Upper lobe of right lung (tissue), 1 donor: ENCODE measurements at regions not wholly inside any gene's neighbourhood (a gene's known extent, or its start where the extent isn't known, plus 50 kb on each side); places are given as distances from the start of the nearest gene placed in this dataset.

ENCODE experiments used
- ATAC-seq: fragments of 200-7000 bp; cut with Tn5 transposase; one replicate; pipeline ENCODE4 v1.9.1; 2020; ENCODE audit warnings: mild to moderate bottlenecking, moderate library complexity
- DNase-seq: peaks from one replicate; pipeline ENCODE4 v3.0.0-alpha.2; 2020
- H3K27ac ChIP-seq: fragments of 200-600 bp; one replicate; pipeline ENCODE4 v1.8.0; 2022
- H3K27me3 ChIP-seq: fragments of 200-600 bp; one replicate; pipeline ENCODE4 v1.8.0; 2022; ENCODE audit warnings: mild to moderate bottlenecking
- H3K36me3 ChIP-seq: fragments of 200-600 bp; one replicate; pipeline ENCODE4 v1.8.0; 2022
- H3K4me1 ChIP-seq: fragments of 200-600 bp; one replicate; pipeline ENCODE4 v1.8.0; 2022
- H3K4me3 ChIP-seq: fragments of 200-600 bp; one replicate; pipeline ENCODE4 v1.8.0; 2022; ENCODE audit warnings: mild to moderate bottlenecking
- H3K9me3 ChIP-seq: fragments of 200-600 bp; one replicate; pipeline ENCODE4 v1.8.0; 2022
- intact Hi-C: fragments of 100-400 bp; cut with DNase I; formaldehyde crosslinking; loops from one replicate; pipeline ENCODE4 v1.11.0; 2022
- TF ChIP-seq, protein P1 (sequence below): fragments of 200-600 bp; IDR thresholded peaks from one replicate; pipeline ENCODE4 v1.8.0; 2022; ENCODE audit warnings: antibody characterized with exemption
- donor health status: DM: no; HTN: yes; CAD: no; lungs with severe emphysema.

DNA sequence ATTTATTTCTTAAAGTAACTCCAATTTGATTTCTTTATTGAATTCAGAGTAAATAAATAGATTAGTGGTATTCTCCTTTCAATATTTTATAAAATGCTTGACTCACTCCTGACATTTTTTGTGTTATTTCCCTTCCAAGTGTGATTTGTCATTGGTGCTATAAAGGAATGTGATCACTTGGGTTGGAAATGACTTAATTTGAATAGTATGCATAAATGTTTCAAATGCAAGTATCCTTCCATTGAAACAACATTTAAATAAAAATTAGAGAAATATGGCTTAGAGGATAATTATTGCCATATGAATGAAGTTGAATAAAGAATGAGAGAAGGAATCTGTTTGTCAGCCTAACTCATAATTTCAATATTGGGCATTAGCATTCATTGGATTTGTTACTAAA is 182.7 kb downstream of the PABPC4L start:
- Histone ChIP-seq H3K27me3 (no peaks in the 10 kb centered on the region), H3K4me1 (no peaks in the 10 kb centered on the region), H3K27ac (no peak overlapping the region), H3K4me3 (no peak overlapping the region), H3K9me3 (no peaks in the 10 kb centered on the region), H3K36me3 (no peaks in the 10 kb centered on the region)
- DNase-seq (no peak), ATAC-seq (no peak)
- TF ChIP-seq, protein P1, sequence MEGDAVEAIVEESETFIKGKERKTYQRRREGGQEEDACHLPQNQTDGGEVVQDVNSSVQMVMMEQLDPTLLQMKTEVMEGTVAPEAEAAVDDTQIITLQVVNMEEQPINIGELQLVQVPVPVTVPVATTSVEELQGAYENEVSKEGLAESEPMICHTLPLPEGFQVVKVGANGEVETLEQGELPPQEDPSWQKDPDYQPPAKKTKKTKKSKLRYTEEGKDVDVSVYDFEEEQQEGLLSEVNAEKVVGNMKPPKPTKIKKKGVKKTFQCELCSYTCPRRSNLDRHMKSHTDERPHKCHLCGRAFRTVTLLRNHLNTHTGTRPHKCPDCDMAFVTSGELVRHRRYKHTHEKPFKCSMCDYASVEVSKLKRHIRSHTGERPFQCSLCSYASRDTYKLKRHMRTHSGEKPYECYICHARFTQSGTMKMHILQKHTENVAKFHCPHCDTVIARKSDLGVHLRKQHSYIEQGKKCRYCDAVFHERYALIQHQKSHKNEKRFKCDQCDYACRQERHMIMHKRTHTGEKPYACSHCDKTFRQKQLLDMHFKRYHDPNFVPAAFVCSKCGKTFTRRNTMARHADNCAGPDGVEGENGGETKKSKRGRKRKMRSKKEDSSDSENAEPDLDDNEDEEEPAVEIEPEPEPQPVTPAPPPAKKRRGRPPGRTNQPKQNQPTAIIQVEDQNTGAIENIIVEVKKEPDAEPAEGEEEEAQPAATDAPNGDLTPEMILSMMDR: no peak
- intact Hi-C loops: no loop called here

DNA sequence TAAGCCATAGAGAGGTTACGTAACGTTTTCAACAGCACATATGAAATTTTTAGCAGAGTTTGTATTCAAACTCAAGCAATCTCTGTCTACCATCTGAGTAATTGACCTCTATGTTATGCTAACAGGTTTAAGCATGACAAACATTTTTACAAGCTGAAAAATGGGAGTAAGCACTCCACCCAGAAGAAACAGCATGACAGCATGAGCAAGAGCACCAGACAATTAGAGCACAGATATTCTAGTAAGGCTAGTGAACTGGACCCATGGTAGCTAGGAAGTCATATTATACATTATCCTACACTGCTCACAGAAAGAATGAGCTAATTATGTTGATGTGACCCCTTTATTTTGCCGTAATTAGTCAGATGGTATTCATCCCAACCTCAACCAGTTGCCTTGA is 200.5 kb downstream of the PABPC4L start:
- Histone ChIP-seq H3K36me3 (no peaks in the 10 kb centered on the region), H3K27me3 (no peaks in the 10 kb centered on the region), H3K4me3 (no peak overlapping the region), H3K27ac (no peak overlapping the region), H3K4me1 (no peaks in the 10 kb centered on the region), H3K9me3 (no peaks in the 10 kb centered on the region)
- ATAC-seq: no peak
- TF ChIP-seq, protein P1: no peak
- intact Hi-C loops: no loop called here
- no peak for DNase-seq

DNA sequence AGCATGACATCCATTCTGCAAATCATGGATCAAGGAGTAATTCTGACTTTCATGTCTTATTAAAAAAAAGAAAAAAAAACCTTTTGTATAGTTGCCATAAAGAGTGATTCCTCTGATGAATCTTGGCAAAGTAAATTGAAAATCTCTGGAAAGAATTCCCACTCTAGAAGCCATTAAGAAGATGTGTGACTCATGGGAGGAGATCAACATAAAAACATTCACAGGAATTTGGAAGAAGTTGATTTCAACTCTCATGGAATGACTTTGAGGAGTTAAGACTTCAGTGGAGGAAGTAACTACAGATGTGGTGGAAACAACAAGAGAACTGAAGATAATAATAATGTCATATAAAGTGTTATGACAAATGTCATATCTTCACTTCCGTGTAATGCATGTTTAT is 204.2 kb downstream of the PABPC4L start:
- Histone ChIP-seq H3K4me1 (no peaks in the 10 kb centered on the region), H3K27me3 (no peaks in the 10 kb centered on the region), H3K4me3 (no peak overlapping the region), H3K36me3 (no peaks in the 10 kb centered on the region), H3K9me3 (no peaks in the 10 kb centered on the region), H3K27ac (no peak overlapping the region)
- TF ChIP-seq, protein P1: no peak
- intact Hi-C loops: no loop called here
- ATAC-seq (no peak), DNase-seq (no peak)

DNA sequence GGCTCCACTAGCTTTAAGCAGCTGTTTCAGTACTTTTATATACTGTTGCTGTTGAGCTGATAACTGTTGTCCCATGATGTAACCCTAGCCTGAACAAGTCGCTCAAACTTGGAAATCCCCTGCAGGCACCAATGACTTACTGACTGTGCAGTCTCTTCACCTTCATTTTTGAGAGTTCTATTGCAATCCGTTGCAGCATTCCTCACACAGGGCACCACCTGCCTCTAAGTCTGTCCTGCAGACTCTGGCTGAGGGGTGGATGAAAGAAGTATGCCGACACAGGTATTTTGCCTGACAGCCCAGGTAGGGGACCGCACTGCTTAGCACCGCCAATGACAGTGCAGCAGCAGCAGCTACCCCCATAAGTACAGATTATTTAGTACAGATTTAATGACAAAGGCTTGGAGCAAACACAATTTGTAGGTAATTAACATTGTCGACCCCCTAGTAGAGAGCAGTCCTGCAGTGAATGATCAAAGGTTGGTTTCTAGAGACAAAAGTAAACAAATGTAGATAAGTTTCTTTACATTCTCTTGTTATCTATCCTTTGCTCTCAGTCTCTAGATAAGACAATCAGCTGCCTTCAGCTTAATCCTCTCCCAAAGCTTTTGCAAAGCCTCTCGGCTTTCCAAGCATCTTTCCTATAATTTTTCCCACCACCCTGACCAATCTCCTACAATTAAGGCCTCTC is 205.0 kb downstream of the PABPC4L start:
- Histone ChIP-seq H3K36me3 (no peaks in the 10 kb centered on the region), H3K4me1 (no peaks in the 10 kb centered on the region), H3K4me3 (no peak overlapping the region), H3K9me3 (no peaks in the 10 kb centered on the region), H3K27me3 (no peaks in the 10 kb centered on the region), H3K27ac (no peak overlapping the region)
- intact Hi-C loops: no loop called here
- ATAC-seq (no peak), DNase-seq (no peak)
- TF ChIP-seq, protein P1: no peak

DNA sequence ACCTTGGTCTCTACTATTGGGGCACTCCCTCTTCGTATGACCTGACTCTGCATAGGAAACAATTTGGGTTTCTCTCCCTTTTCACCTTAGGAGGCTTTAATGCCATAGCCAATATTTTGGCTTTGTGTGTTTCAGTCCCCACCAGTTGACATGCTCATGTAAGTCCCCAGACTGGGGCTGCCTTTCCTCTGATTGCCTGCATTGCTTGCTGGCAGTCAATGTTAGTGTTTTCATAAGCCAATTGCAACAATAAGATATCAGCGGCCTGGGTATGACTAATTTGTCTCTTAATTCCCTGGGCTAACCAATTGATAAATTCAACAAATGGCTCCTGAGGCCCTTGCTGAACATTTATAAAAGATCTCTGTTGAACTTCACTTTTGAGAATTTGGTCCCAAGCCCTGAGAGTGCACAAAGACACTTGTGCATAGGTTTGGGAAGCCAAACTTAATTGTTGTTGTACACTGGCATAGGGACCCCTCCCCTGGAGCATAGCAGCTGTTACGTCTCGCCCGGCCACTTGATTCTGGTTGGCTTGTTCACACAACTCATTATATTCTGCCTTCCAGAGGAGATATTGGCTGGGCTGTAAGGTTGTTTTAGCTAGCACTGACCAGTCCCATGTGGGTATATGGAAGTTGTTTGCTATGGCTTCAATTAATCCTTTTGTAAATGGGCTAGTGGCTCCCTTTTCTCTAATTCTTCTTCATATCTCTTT is 206.2 kb downstream of the PABPC4L start:
- no peaks in the 10 kb centered on the region for H3K36me3 ChIP-seq
- DNase-seq (no peak), ATAC-seq (no peak)
- H3K4me1 ChIP-seq: no peaks in the 10 kb centered on the region
- H3K9me3 ChIP-seq: no peaks in the 10 kb centered on the region
- H3K4me3 ChIP-seq: no peak overlapping the region
- H3K27ac ChIP-seq: no peak overlapping the region
- TF ChIP-seq, protein P1: no peak
- no peaks in the 10 kb centered on the region for H3K27me3 ChIP-seq
- intact Hi-C loops: no loop called here
